BE2C (cell line): ENCODE measurements at regions not wholly inside any gene's neighbourhood (a gene's known extent, or its start where the extent isn't known, plus 50 kb on each side); places are given as distances from the start of the nearest gene placed in this dataset.

Experiments used
- DNase-seq: peaks from one replicate; pipeline ENCODE4 v3.0.0-alpha.2; 2020
- H3K27me3 ChIP-seq: fragments of 250-450 bp; sonication (Bioruptor Pico); 2 replicates; pipeline ENCODE4 v1.5.1; 2020; ENCODE audit warnings: mild to moderate bottlenecking
- H3K36me3 ChIP-seq: fragments of 250-450 bp; sonication (Bioruptor Pico); 2 replicates; pipeline ENCODE4 v1.5.1; 2020; ENCODE audit warnings: mild to moderate bottlenecking
- H3K4me1 ChIP-seq: fragments of 250-450 bp; sonication (Bioruptor Pico); 2 replicates; pipeline ENCODE4 v1.5.1; 2020
- H3K4me3 ChIP-seq: 2 replicates; pipeline ENCODE4 v1.5.1; 2011; ENCODE audit warnings: low read depth, low read length
- H3K9me3 ChIP-seq: fragments of 250-450 bp; sonication (Bioruptor Pico); 2 replicates; pipeline ENCODE4 v1.5.1; 2020
- CTCF ChIP-seq: IDR thresholded peaks from 2 replicates; pipeline ENCODE4 v1.5.1; 2012; ENCODE audit warnings: mild to moderate bottlenecking, low read depth, low read length

GRCh38 chr10:128219295-128219694 is 93.1 kb upstream of the MKI67 start:
- DNase-seq: no peak
- Histone ChIP-seq H3K9me3 (no peaks in the 10 kb centered on the region), H3K4me3 (no peak overlapping the region), H3K36me3 (no peaks in the 10 kb centered on the region), H3K27me3 (no peaks in the 10 kb centered on the region), H3K4me1 (no peaks in the 10 kb centered on the region)
- no peak for TF ChIP-seq CTCF

GRCh38 chr10:128220021-128220420 is 93.8 kb upstream of the MKI67 start:
- Histone ChIP-seq H3K4me3 (no peak overlapping the region), H3K9me3 (no peaks in the 10 kb centered on the region), H3K27me3 (no peaks in the 10 kb centered on the region), H3K36me3 (no peaks in the 10 kb centered on the region), H3K4me1 (no peaks in the 10 kb centered on the region)
- no peak for TF ChIP-seq CTCF
- no peak for DNase-seq

- DNase-seq: no peak
- TF ChIP-seq CTCF: no peak
These were observed 94.9 kb upstream of the MKI67 start for GRCh38 chr10:128221117-128221516.

GRCh38 chr10:128221807-128222206 is 95.6 kb upstream of the MKI67 start:
- Histone ChIP-seq H3K9me3 (no peaks in the 10 kb centered on the region), H3K4me1 (no peaks in the 10 kb centered on the region), H3K4me3 (no peak overlapping the region), H3K36me3 (no peaks in the 10 kb centered on the region), H3K27me3 (no peaks in the 10 kb centered on the region)
- no peak for DNase-seq
- TF ChIP-seq CTCF: no peak

More at GRCh38 chr10:128221117-128221516, 94.9 kb upstream of the MKI67 start:
- no peaks in the 10 kb centered on the region for H3K4me1 ChIP-seq
- H3K27me3 ChIP-seq: no peaks in the 10 kb centered on the region
- no peaks in the 10 kb centered on the region for H3K9me3 ChIP-seq
- no peak overlapping the region for H3K4me3 ChIP-seq
- H3K36me3 ChIP-seq: no peaks in the 10 kb centered on the region

GRCh38 chr10:128222332-128222849 is 96.2 kb upstream of the MKI67 start:
- DNase-seq: no peak
- H3K27me3 ChIP-seq: no peaks in the 10 kb centered on the region
- no peak for TF ChIP-seq CTCF
- H3K36me3 ChIP-seq: no peaks in the 10 kb centered on the region
- H3K4me3 ChIP-seq: no peak overlapping the region
- no peaks in the 10 kb centered on the region for H3K9me3 ChIP-seq
- H3K4me1 ChIP-seq: no peaks in the 10 kb centered on the region

GRCh38 chr10:128230401-128230800 is 104.2 kb upstream of the MKI67 start:
- no peak for DNase-seq
- H3K27me3 ChIP-seq: no peaks in the 10 kb centered on the region; the same call in 1 of the 2 replicates
- H3K4me3 ChIP-seq: no peak overlapping the region
- no peaks in the 10 kb centered on the region for H3K36me3 ChIP-seq
- no peaks in the 10 kb centered on the region for H3K4me1 ChIP-seq
- H3K9me3 ChIP-seq: no peaks in the 10 kb centered on the region
- TF ChIP-seq CTCF: no peak
